ENCODE measurements at regions not wholly inside any gene's neighbourhood (a gene's known extent, or its start where the extent isn't known, plus 50 kb on each side); places are given as distances from the start of the nearest gene placed in this dataset.

DNA sequence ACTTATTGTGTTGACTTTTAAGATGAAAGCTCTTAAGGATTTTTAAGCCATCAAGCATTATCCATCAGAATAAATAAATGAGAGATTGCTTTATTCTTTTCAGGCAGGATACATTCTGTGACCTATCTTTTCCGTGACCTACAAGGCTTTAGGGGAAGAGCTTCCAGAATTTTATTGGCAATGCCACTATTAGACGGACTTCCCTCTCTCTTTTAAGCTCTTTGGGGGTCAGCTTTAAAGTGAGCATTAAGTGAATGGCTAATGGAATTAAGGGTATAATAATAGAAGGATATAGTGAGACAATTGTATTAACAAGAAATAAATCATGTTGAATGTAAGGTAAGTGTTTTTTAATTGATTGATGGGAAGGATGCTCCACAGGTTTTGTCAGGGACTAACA lies 273.7 kb downstream of the GPAT3 start:
- no peaks in the 10 kb centered on the region for H3K4me1 ChIP-seq (ENCODE audit: insufficient read depth, low read length, poor library complexity, severe bottlenecking)
- H3K4me3 ChIP-seq (ENCODE audit: low read depth, low read length, poor library complexity, severe bottlenecking) = no peak overlapping the region
- intact Hi-C loops (cut with micrococcal nuclease; ENCODE audit: unreplicated experiment) = no loop called here
- ChIA-PET CTCF (no interaction called here), POLR2A (ENCODE audit: low non-redundant PET) (no interaction called here)
- no TSS peak for BruUV-seq (replicated peaks)
- TF ChIP-seq EZH2 (IDR thresholded peaks at IDR 0.05; ENCODE audit: borderline replicate concordance, low read depth, low read length, poor library complexity, severe bottlenecking) = no peak
- TF ChIP-seq, protein P1, sequence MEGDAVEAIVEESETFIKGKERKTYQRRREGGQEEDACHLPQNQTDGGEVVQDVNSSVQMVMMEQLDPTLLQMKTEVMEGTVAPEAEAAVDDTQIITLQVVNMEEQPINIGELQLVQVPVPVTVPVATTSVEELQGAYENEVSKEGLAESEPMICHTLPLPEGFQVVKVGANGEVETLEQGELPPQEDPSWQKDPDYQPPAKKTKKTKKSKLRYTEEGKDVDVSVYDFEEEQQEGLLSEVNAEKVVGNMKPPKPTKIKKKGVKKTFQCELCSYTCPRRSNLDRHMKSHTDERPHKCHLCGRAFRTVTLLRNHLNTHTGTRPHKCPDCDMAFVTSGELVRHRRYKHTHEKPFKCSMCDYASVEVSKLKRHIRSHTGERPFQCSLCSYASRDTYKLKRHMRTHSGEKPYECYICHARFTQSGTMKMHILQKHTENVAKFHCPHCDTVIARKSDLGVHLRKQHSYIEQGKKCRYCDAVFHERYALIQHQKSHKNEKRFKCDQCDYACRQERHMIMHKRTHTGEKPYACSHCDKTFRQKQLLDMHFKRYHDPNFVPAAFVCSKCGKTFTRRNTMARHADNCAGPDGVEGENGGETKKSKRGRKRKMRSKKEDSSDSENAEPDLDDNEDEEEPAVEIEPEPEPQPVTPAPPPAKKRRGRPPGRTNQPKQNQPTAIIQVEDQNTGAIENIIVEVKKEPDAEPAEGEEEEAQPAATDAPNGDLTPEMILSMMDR (conservative IDR thresholded peaks at IDR 0.05; ENCODE audit: low read depth, low read length) = no peak
- no peak for DNase-seq (ENCODE audit: low spot score)
- H3K9me3 ChIP-seq (ENCODE audit: low read depth, low read length, poor library complexity, severe bottlenecking) = no peaks in the 10 kb centered on the region
- no peaks in the 10 kb centered on the region for H3K36me3 ChIP-seq (ENCODE audit: insufficient read depth, low read length, poor library complexity, severe bottlenecking)
- no peaks in the 10 kb centered on the region for H3K27me3 ChIP-seq (replicated peaks; ENCODE audit: insufficient read depth, low read depth, low read length, poor library complexity)
- H3K27ac ChIP-seq (ENCODE audit: low read depth, low read length, poor library complexity, severe bottlenecking) = no peak overlapping the region

DNA sequence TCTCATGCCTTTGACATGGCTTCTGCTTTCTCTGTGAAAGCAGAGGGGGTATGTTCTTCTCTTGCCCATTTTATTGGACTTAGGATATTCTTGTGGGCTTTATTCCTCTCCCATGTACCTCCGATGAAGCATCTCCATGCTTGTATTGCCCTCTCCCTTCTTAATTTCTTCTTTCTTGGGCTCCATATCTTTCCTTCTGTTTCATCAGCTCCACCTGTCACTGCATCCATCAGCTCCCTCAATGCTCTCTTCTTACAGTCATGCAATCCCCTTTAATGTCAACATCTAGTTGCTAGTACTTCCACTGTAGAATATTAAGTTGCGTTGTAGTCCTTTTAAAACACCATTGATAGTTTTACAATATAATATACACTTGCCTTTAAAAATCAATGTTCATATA lies 257.6 kb downstream of the GPAT3 start:
- H3K27me3 ChIP-seq (replicated peaks; ENCODE audit: insufficient read depth, low read depth, low read length, poor library complexity) = no peaks in the 10 kb centered on the region
- intact Hi-C loops (cut with micrococcal nuclease; ENCODE audit: unreplicated experiment) = no loop called here
- H3K4me3 ChIP-seq (ENCODE audit: low read depth, low read length, poor library complexity, severe bottlenecking) = no peak overlapping the region
- no peak for DNase-seq (ENCODE audit: low spot score)
- ChIA-PET POLR2A (ENCODE audit: low non-redundant PET) (no interaction called here), CTCF (no interaction called here)
- no peaks in the 10 kb centered on the region for H3K9me3 ChIP-seq (ENCODE audit: low read depth, low read length, poor library complexity, severe bottlenecking)
- no peaks in the 10 kb centered on the region for H3K36me3 ChIP-seq (ENCODE audit: insufficient read depth, low read length, poor library complexity, severe bottlenecking)
- no peak overlapping the region for H3K27ac ChIP-seq (ENCODE audit: low read depth, low read length, poor library complexity, severe bottlenecking)
- no peaks in the 10 kb centered on the region for H3K4me1 ChIP-seq (ENCODE audit: insufficient read depth, low read length, poor library complexity, severe bottlenecking)
- no peak for TF ChIP-seq EZH2 (IDR thresholded peaks at IDR 0.05; ENCODE audit: borderline replicate concordance, low read depth, low read length, poor library complexity, severe bottlenecking)
- TF ChIP-seq, protein P1 (conservative IDR thresholded peaks at IDR 0.05; ENCODE audit: low read depth, low read length) = no peak
- BruUV-seq (replicated peaks) = no TSS peak

DNA sequence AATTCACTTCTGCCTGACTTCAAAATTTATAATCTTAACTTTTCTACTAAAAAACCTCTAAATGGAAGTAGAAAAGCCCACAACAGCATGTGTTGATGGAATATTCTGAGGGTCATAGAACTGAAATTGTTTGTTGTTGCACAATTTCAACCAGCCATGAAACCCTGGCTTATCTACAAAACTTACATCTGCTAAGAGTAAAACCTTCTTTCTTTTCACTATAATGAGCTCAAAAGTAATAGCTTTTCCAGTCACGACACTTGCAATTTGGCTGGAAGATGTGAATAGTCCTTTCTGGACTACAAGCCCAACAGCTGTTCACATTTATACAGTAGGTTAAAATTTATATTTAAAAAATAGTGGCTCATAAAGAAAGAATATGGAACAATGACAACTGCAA lies 250.0 kb downstream of the GPAT3 start:
- intact Hi-C loops (cut with micrococcal nuclease; ENCODE audit: unreplicated experiment) = no loop called here
- ChIA-PET CTCF (no interaction called here), POLR2A (ENCODE audit: low non-redundant PET) (no interaction called here)
- H3K27me3 ChIP-seq (replicated peaks; ENCODE audit: insufficient read depth, low read depth, low read length, poor library complexity) = no peaks in the 10 kb centered on the region
- no peaks in the 10 kb centered on the region for H3K36me3 ChIP-seq (ENCODE audit: insufficient read depth, low read length, poor library complexity, severe bottlenecking)
- no peaks in the 10 kb centered on the region for H3K9me3 ChIP-seq (ENCODE audit: low read depth, low read length, poor library complexity, severe bottlenecking)
- TF ChIP-seq EZH2 (IDR thresholded peaks at IDR 0.05; ENCODE audit: borderline replicate concordance, low read depth, low read length, poor library complexity, severe bottlenecking) = no peak
- TF ChIP-seq, protein P1 (conservative IDR thresholded peaks at IDR 0.05; ENCODE audit: low read depth, low read length) = no peak
- no peaks in the 10 kb centered on the region for H3K4me1 ChIP-seq (ENCODE audit: insufficient read depth, low read length, poor library complexity, severe bottlenecking)
- no peak overlapping the region for H3K4me3 ChIP-seq (ENCODE audit: low read depth, low read length, poor library complexity, severe bottlenecking)
- no TSS peak for BruUV-seq (replicated peaks)
- no peak overlapping the region for H3K27ac ChIP-seq (ENCODE audit: low read depth, low read length, poor library complexity, severe bottlenecking)
- no peak for DNase-seq (ENCODE audit: low spot score)
